ENCODE measurements at regions not wholly inside any gene's neighbourhood (a gene's known extent, or its start where the extent isn't known, plus 50 kb on each side); places are given as distances from the start of the nearest gene placed in this dataset.
A peak's percentile ranks its signal among the peaks of the same experiment; 100 is the strongest.

- Histone ChIP-seq H3K4me1 (ENCODE audit: control insufficient read depth, insufficient read depth, low read length) (peaks cover 72% of the 10 kb centered on the region), H3K27me3 (ENCODE audit: control insufficient read depth, insufficient read depth, low read length) (no peaks in the 10 kb centered on the region), H3K4me2 (ENCODE audit: low read length) (no peak overlapping the region), H3K36me3 (ENCODE audit: insufficient read depth, low read length) (no peaks in the 10 kb centered on the region), H3K4me3 (ENCODE audit: low read length) (no peak overlapping the region), H3K9me3 (replicated peaks; ENCODE audit: low read length) (no peaks in the 10 kb centered on the region), H3K9ac (ENCODE audit: low read depth, low read length) (no peak overlapping the region)
Measured at GRCh38 chr2:43078781-43079755, 147.3 kb downstream of the ZFP36L2 start.

GRCh38 chr2:43078301-43078700 lies 148.1 kb downstream of the ZFP36L2 start:
- peaks cover 72% of the 10 kb centered on the region for H3K4me1 ChIP-seq (ENCODE audit: control insufficient read depth, insufficient read depth, low read length)
- no peaks in the 10 kb centered on the region for H3K27me3 ChIP-seq (ENCODE audit: control insufficient read depth, insufficient read depth, low read length)

GRCh38 chr2:43077876-43078275 lies 148.5 kb downstream of the ZFP36L2 start:
- H3K9me3 ChIP-seq (replicated peaks; ENCODE audit: low read length), result no peaks in the 10 kb centered on the region
- no peak overlapping the region for H3K4me2 ChIP-seq (ENCODE audit: low read length)
- no peaks in the 10 kb centered on the region for H3K27me3 ChIP-seq (ENCODE audit: control insufficient read depth, insufficient read depth, low read length)
- H3K4me3 ChIP-seq (ENCODE audit: low read length), result no peak overlapping the region
- no peak overlapping the region for H3K9ac ChIP-seq (ENCODE audit: low read depth, low read length)
- no peaks in the 10 kb centered on the region for H3K36me3 ChIP-seq (ENCODE audit: insufficient read depth, low read length)
- peaks cover 70% of the 10 kb centered on the region for H3K4me1 ChIP-seq (ENCODE audit: control insufficient read depth, insufficient read depth, low read length)

More at GRCh38 chr2:43078301-43078700, 148.1 kb downstream of the ZFP36L2 start:
- Histone ChIP-seq H3K36me3 (ENCODE audit: insufficient read depth, low read length) (no peaks in the 10 kb centered on the region), H3K9me3 (replicated peaks; ENCODE audit: low read length) (no peaks in the 10 kb centered on the region), H3K4me2 (ENCODE audit: low read length) (no peak overlapping the region), H3K4me3 (ENCODE audit: low read length) (no peak overlapping the region), H3K9ac (ENCODE audit: low read depth, low read length) (no peak overlapping the region)

GRCh38 chr2:43076676-43077075 lies 149.7 kb downstream of the ZFP36L2 start:
- Histone ChIP-seq H3K4me3 (ENCODE audit: low read length) (no peak overlapping the region), H3K36me3 (ENCODE audit: insufficient read depth, low read length) (no peaks in the 10 kb centered on the region), H3K9ac (ENCODE audit: low read depth, low read length) (no peak overlapping the region), H3K4me2 (ENCODE audit: low read length) (no peak overlapping the region), H3K27me3 (ENCODE audit: control insufficient read depth, insufficient read depth, low read length) (no peaks in the 10 kb centered on the region), H3K9me3 (replicated peaks; ENCODE audit: low read length) (no peaks in the 10 kb centered on the region), H3K4me1 (ENCODE audit: control insufficient read depth, insufficient read depth, low read length) (peaks cover 65% of the 10 kb centered on the region)

- Histone ChIP-seq H3K4me1 (ENCODE audit: control insufficient read depth, insufficient read depth, low read length) (peaks cover 68% of the 10 kb centered on the region), H3K36me3 (ENCODE audit: insufficient read depth, low read length) (no peaks in the 10 kb centered on the region), H3K9ac (ENCODE audit: low read depth, low read length) (peak overlapping the region; percentile 67), H3K4me3 (ENCODE audit: low read length) (no peak overlapping the region), H3K4me2 (ENCODE audit: low read length) (peak overlapping the region; percentile 21), H3K27me3 (ENCODE audit: control insufficient read depth, insufficient read depth, low read length) (no peaks in the 10 kb centered on the region), H3K9me3 (replicated peaks; ENCODE audit: low read length) (no peaks in the 10 kb centered on the region)
Measured at GRCh38 chr2:43075811-43076585, 150.4 kb downstream of the ZFP36L2 start.

GRCh38 chr2:43075054-43075593 lies 151.3 kb downstream of the ZFP36L2 start:
- H3K27me3 ChIP-seq (ENCODE audit: control insufficient read depth, insufficient read depth, low read length), result no peaks in the 10 kb centered on the region
- peak overlapping the region; percentile 73 for H3K9ac ChIP-seq (ENCODE audit: low read depth, low read length)
- no peaks in the 10 kb centered on the region for H3K9me3 ChIP-seq (replicated peaks; ENCODE audit: low read length)
- H3K4me2 ChIP-seq (ENCODE audit: low read length), result peak overlapping the region; percentile 31
- no peaks in the 10 kb centered on the region for H3K36me3 ChIP-seq (ENCODE audit: insufficient read depth, low read length)
- no peak overlapping the region for H3K4me3 ChIP-seq (ENCODE audit: low read length)
- peaks cover 64% of the 10 kb centered on the region for H3K4me1 ChIP-seq (ENCODE audit: control insufficient read depth, insufficient read depth, low read length)

- Histone ChIP-seq H3K4me2 (ENCODE audit: low read length) (peak overlapping the region; percentile 31), H3K36me3 (ENCODE audit: insufficient read depth, low read length) (no peaks in the 10 kb centered on the region), H3K9ac (ENCODE audit: low read depth, low read length) (peak overlapping the region; percentile 73), H3K27me3 (ENCODE audit: control insufficient read depth, insufficient read depth, low read length) (no peaks in the 10 kb centered on the region), H3K4me3 (ENCODE audit: low read length) (peak overlapping the region; percentile 1), H3K9me3 (replicated peaks; ENCODE audit: low read length) (no peaks in the 10 kb centered on the region), H3K4me1 (ENCODE audit: control insufficient read depth, insufficient read depth, low read length) (peaks cover 64% of the 10 kb centered on the region)
Measured at GRCh38 chr2:43074592-43075053, 151.8 kb downstream of the ZFP36L2 start.

- H3K4me1 ChIP-seq (ENCODE audit: control insufficient read depth, insufficient read depth, low read length), result peaks cover 66% of the 10 kb centered on the region
- H3K9me3 ChIP-seq (replicated peaks; ENCODE audit: low read length), result no peaks in the 10 kb centered on the region
- peak overlapping the region; percentile 73 for H3K9ac ChIP-seq (ENCODE audit: low read depth, low read length)
- no peaks in the 10 kb centered on the region for H3K36me3 ChIP-seq (ENCODE audit: insufficient read depth, low read length)
- no peaks in the 10 kb centered on the region for H3K27me3 ChIP-seq (ENCODE audit: control insufficient read depth, insufficient read depth, low read length)
- peak overlapping the region; percentile 1 for H3K4me3 ChIP-seq (ENCODE audit: low read length)
- H3K4me2 ChIP-seq (ENCODE audit: low read length), result no peak overlapping the region
Measured at GRCh38 chr2:43074052-43074451, 152.4 kb downstream of the ZFP36L2 start.

GRCh38 chr2:43073401-43073825 lies 153.0 kb downstream of the ZFP36L2 start:
- no peak overlapping the region for H3K4me3 ChIP-seq (ENCODE audit: low read length)
- H3K4me1 ChIP-seq (ENCODE audit: control insufficient read depth, insufficient read depth, low read length), result peaks cover 62% of the 10 kb centered on the region
- H3K27me3 ChIP-seq (ENCODE audit: control insufficient read depth, insufficient read depth, low read length), result no peaks in the 10 kb centered on the region
- peak overlapping the region; percentile 22 for H3K9ac ChIP-seq (ENCODE audit: low read depth, low read length)
- H3K9me3 ChIP-seq (replicated peaks; ENCODE audit: low read length), result no peaks in the 10 kb centered on the region
- H3K36me3 ChIP-seq (ENCODE audit: insufficient read depth, low read length), result no peaks in the 10 kb centered on the region
- H3K4me2 ChIP-seq (ENCODE audit: low read length), result no peak overlapping the region

GRCh38 chr2:43071599-43072550 lies 154.5 kb downstream of the ZFP36L2 start:
- Histone ChIP-seq H3K36me3 (ENCODE audit: insufficient read depth, low read length) (no peaks in the 10 kb centered on the region), H3K27me3 (ENCODE audit: control insufficient read depth, insufficient read depth, low read length) (no peaks in the 10 kb centered on the region), H3K4me1 (ENCODE audit: control insufficient read depth, insufficient read depth, low read length) (peaks cover 55% of the 10 kb centered on the region), H3K9me3 (replicated peaks; ENCODE audit: low read length) (no peaks in the 10 kb centered on the region), H3K9ac (ENCODE audit: low read depth, low read length) (peak overlapping the region; percentile 45), H3K4me2 (ENCODE audit: low read length) (peak overlapping the region; percentile 14), H3K4me3 (ENCODE audit: low read length) (no peak overlapping the region)
